Cerebellar nuclear complex (tissue), 1 donor: ENCODE measurements at regions not wholly inside any gene's neighbourhood (a gene's known extent, or its start where the extent isn't known, plus 50 kb on each side); places are given as distances from the start of the nearest gene placed in this dataset.

Experiments used
- DNase-seq, 2 experiments: peaks; one replicate each; lab custom pipeline; 2025; lab: John Stamatoyannopoulos, UW

DNA sequence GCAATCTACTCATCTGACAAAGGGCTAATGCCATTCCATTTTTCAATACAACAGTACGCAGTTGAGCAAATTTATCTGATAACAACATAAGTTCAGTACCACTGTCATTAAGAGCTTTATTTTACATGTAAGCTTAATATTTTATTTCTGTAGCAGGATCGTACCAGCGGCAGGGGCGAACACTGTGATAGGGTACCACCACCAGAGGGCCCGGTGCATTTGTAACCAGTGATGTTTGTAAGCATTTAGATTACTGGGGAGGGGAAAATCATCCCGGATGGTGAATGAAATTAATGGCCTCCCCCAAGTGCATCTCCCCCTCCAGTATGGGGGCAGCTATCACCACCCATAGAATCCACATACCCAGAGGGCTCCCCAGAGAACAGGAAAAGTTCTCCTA lies 179.0 kb downstream of the ADGRA3 start:
- no peak for DNase-seq

DNA sequence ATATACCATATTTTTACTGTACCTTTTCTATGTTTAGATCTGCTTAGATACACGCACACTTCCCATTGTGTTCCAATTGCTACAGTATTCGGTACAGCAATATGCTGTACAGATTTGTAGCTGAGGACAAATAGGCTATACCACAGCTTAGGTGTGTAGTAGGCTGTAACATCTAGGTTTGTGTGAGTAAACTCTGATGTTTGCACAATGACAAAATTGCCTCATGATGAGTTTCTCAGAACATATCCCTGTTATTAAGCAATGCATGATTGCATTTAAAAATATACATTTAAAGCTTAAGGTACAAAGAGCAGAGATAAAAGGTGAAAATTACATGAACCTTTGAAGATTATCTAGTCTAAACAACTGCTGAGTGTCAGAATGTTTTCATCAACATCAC lies 181.7 kb downstream of the ADGRA3 start:
- no peak for DNase-seq

DNA sequence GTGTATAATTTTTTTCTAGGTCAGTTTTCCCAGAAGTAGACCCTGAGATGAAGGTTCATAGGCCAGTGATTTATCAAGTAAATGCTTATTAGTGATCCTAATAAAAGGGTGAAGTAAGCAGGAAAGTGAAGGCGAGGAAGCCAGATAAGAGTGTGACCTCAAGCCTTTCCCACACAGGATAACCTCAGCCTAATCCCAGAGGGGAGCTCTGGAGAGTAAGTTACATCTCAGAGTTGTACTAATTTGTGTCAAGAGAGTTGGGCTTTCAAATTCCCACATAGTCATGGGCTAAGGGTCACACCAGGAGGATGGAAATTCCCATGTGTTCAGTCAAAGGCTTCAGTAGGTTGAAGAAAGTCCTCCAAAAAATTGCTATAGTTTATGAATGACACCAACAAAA lies 191.4 kb downstream of the ADGRA3 start:
- DNase-seq = no peak

DNA sequence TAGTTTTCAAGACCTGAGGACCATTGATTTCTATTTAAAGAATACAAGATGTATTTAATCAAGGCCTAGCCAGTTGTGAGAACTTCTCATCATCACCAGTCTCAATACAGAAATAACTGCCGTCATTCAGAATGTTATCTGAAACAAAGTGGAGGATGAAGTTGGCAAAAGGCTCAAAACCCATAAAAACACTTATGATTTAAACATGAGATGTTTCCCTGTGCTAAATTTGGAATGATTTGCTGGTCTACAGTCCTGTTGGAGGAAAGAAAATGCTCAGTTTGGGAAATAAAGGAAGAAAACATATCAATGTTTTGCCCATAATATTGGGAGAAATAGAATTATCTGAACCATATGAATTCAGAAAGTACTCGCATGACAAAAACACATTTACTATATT lies 192.2 kb downstream of the ADGRA3 start:
- no peak for DNase-seq

DNA sequence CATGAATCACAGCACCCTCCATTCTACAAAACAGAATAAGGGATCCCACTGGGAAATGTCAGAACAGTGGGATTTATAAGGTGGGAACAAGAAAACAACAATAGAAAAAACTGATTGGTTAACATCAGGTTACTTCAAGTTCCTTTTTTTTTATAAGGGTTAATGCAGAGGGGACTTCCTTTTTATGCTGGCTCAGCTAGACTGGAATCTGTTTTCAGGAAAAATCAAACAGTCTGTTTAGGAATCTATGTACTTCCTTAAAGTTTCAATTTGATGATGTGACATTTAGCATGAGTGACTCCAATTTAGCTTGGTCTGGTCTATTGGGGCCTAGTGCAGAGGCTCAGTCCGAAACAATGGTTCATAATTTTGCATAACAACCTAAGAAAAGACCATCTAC lies 192.9 kb downstream of the ADGRA3 start:
- no peak for DNase-seq

- DNase-seq = no peak
Observed at GRCh38 chr4:22315628-22316027, 200.2 kb downstream of the ADGRA3 start.

GRCh38 chr4:22313976-22314375 lies 201.9 kb downstream of the ADGRA3 start:
- DNase-seq = no peak

DNA sequence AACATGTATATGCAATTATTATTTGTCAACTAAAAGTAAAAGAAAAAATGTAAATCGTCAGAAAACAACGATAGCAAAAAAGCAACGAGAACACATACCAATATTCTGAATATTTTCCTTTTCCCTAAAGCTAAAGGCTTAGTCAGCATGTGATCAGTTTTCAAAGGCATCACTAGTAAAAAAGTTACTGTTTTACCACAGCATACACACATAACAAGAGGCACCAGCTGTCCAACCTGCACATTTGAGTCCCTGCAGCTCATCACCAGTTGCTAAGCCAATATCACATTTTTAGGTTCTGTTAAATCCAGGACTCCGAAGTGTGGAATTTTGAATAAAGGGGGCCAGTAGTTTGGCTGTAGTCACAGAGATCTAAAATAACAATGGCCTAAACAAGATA lies 203.8 kb downstream of the ADGRA3 start:
- no peak for DNase-seq

DNA sequence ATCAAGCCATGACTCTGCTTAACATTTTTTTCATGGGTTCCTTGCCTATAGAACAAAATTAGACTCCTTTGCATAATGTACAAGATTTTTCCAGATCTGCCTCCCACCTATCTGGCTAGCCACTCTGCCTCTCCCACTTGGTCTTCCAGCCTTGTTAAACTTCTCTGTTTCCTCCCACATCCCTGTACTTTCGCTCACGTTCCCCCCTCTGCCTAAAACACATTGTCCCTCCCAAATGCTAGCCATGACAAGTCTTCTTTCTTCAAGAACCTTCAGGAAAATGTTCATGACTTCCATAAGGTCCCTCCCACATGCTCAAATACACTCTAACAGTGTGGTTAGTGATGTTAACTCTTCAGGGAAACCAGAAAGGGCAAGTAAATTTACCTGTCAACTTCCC lies 214.6 kb downstream of the ADGRA3 start:
- DNase-seq = no peak

GRCh38 chr4:22299678-22300077 lies 216.2 kb downstream of the ADGRA3 start:
- no peak for DNase-seq

- no peak for DNase-seq
Observed at GRCh38 chr4:22287631-22288030, 228.2 kb downstream of the ADGRA3 start.

DNA sequence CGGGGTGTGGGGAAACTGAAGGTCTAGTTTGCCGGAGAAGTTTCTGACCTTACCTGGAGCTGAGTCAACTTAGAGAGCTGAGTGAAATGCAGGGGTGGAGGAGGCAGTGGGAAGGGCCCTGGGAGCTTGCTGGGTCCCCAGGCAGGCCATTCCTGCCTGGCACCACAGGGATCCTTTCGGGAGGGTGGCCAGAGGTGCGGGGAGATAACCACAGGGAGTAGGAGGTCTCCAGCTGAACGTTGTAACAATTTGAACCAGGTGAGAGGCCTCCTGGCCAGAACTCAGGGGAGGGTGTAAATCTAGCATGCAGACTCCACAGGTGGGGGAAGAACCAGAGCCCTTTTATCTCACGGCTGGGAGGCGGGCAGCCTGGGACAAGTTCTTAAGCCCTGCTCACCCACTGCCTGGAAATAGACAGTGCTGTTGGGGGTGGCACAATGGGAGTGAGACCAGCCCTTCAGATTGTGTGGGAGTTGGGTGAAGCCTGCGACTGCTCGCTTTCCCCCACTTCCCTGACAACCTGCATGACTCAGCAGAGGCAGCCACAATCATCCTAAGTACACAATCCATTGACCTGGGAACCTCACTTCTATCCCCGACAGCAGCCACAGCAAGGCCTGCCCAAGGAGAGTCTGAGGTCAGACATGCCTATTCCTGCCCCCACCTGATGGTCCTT lies 247.4 kb downstream of the ADGRA3 start:
- no peak for DNase-seq

DNA sequence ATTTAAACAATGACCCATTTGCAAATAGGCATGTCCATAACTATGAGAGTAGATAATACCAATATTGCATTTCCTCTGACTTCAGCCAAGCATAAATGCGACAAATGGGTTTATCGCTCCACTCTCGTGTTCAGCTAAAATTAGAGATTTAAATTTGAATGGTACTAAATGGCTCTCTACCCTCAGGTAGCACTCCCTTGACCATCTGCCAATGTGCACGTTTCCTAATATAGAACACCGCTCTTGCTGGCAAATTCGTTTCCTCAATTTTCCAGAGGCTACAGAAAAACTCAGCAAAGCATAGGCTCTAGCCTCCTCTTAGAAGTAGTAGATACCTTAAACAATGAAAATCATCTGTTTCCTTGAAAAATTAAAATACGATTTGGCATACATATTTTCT lies 251.6 kb downstream of the ADGRA3 start:
- DNase-seq = no peak

GRCh38 chr4:22253431-22253830 lies 262.4 kb downstream of the ADGRA3 start:
- DNase-seq = no peak

GRCh38 chr4:22246847-22247246 lies 269.0 kb downstream of the ADGRA3 start:
- peak in 1 of 2 experiments; percentile 35 for DNase-seq

GRCh38 chr4:22245294-22245693 lies 270.6 kb downstream of the ADGRA3 start:
- DNase-seq = no peak

GRCh38 chr4:22241415-22241814 lies 274.5 kb downstream of the ADGRA3 start:
- no peak for DNase-seq

DNA sequence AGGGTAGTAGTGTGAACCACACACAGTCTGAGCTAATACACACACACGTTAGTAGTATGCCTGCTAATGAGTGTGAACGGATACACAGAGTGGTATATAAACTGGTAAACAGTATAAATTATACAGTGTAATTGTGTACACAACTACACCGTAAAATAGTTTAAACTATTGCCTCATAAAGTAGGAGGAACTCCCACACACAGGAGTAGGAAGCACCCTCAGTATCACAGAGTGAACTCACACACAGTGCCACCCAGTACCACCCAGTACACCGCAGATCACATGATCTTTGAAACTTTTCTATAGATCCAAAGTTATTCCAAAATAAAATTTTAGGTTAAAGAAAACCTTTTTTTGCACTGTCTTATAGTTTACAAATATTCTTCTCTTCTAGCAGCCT lies 275.1 kb downstream of the ADGRA3 start:
- DNase-seq = no peak

- DNase-seq = no peak
Observed at GRCh38 chr4:22238742-22239141, 277.1 kb downstream of the ADGRA3 start.

DNA sequence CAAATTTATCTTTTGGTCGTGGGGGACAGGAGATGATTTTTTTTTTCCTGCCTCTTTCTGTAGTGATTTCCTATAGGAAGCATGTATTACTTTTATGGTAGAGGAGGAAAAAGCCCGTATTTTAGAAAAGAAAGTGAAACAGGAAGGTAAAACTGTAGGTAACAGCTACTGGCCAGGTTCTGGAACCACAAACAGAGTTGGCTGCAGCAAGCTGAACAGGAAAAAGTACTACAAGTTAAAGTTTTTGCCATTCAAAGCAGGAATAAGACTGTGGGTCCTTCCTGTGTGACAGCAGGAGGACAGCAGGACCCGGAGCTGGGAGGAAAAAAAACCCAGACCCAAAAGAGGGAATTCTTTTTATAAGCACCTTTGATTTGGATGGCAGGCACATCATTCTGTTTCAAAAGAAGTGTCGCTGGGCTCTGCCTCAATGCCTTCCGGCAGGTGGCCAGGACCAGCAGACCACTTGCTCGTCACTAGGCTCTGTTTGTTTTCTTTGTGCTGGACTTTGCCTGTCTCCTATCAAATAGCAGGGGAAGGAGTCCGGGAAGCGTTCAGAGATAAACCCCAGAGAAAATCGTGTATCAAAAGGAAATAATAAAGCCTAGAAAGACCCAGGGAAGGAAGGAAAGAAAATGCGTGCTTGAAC lies 277.9 kb downstream of the ADGRA3 start:
- DNase-seq = no peak

DNA sequence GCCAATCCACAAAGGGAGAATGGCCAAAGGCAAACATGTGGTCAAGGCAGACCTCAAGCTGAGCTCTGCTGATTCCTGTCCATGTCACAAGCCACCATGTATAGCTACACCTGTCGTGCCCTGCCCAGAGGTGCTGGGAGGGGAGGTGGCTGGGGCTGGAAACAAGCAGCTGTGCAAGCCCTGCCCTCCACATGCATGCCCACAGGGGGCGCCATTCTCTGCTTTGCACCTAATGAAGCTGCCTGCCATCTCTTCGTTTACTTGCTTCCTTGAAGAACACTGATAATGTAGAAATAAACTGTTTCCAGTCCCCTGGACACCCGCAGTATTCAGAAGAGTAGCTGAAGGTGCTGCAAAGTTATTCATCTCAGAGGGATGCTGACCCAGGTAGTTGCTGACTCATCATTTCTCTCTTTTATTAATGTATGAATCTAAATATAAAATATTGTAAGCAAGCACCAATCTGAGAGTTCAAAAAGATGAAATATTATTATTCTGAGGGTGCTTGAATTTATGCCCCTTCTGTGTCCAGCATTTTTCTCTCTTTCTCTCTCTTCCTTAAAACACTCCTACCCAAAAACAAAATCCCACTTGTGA lies 278.6 kb downstream of the ADGRA3 start:
- no peak for DNase-seq

DNA sequence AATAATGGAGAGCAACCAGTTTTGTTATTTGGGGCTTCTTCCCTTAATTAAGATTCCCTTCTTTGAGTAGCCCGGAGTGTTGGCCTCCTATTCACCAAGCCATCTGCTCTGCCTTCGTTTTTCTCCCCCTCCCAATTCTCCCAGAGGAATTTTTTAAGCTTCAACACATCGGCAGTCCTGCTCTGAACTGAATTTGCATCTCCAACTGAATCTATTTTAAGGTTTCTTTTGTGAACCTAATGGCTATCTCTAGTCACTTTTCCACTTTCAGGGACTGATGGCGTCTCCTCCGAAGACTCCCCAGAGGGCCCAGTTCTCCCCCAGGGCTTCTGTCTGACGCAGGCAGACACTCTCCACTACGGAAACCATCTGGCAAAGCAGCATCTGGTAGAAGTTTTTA lies 280.2 kb downstream of the ADGRA3 start:
- DNase-seq = no peak

DNA sequence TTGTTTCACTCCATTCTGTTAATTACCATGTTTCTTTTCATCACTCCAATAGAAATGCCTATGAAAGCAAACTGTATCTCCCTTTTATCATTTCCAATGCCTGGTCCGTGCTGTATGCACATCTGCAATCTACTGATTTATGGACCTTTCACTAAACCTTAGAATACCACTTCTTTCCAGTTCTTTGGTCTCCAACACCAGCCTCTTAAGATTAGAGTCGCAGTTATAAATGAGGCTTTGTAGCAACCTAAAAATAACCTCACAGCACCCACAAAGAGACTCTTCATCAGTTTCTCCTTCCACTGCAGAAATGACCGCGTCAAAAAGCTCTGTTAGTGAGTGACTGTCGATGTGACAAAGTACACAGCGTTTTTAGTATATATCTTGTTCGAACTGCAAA lies 282.6 kb downstream of the ADGRA3 start:
- no peak for DNase-seq

DNA sequence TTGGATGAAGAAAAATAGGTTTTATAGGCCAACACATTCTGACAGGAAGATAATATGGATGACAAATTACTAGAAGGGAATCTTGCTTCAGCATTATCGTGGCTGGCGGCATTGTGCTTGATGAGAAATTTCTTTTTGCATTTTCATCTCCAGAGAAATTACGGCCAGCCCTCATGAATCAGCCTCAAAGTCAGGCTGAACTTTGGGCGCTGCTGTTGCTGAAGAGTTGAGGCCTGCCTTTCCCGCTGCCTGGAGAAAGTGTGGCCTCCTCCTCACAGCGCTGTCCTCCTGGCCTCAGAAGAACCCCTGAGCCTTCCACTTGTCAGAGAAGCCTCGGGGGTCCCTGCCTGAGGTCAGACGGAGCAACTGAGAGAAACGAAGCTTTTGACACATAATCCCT lies 272.4 kb upstream of the KCNIP4 start:
- no peak for DNase-seq
